CD8-positive, alpha-beta memory T cell (primary cell): ENCODE measurements at regions not wholly inside any gene's neighbourhood (a gene's known extent, or its start where the extent isn't known, plus 50 kb on each side); places are given as distances from the start of the nearest gene placed in this dataset.
A peak's percentile ranks its signal among the peaks of the same experiment; 100 is the strongest.

Source experiments
- CTCF ChIA-PET: fragments of 350-600 bp; sonication (Branson Sonifier 250); formaldehyde crosslinking; loops from one replicate; lab custom pipeline; 2021; ENCODE audit warnings: antibody characterized with exemption; lab: Charles Lee
- POLR2A ChIA-PET: fragments of 350-600 bp; sonication (Branson Sonifier 250); formaldehyde crosslinking; loops from one replicate; lab custom pipeline; 2021; ENCODE audit warnings: antibody characterized with exemption; lab: Charles Lee
- DNase-seq, 5 donors: peaks; one replicate each; pipeline versions ENCODE4 v3.0.0 to v3.0.0-alpha.2; 2020 to 2022; ENCODE audit warnings: mixed read lengths in 1 of 5
- H3K27ac ChIP-seq: one replicate; pipeline ENCODE4 v1.7.0; 2013; ENCODE audit warnings: low read depth, mild to moderate bottlenecking, low read length, moderate library complexity
- H3K27me3 ChIP-seq: 2 replicates; pipeline ENCODE4 v1.7.0; 2013; ENCODE audit warnings: low read length, mild to moderate bottlenecking; ENCODE audit not compliant: insufficient read depth, poor library complexity, severe bottlenecking
- H3K36me3 ChIP-seq: 2 replicates; pipeline ENCODE4 v1.7.0; 2013; ENCODE audit warnings: mild to moderate bottlenecking, low read length, moderate library complexity; ENCODE audit not compliant: insufficient read depth
- H3K4me1 ChIP-seq: 2 replicates; pipeline ENCODE4 v1.7.0; 2013; ENCODE audit warnings: mild to moderate bottlenecking, low read length, moderate library complexity; ENCODE audit not compliant: insufficient read depth
- H3K4me3 ChIP-seq: 2 replicates; pipeline ENCODE4 v1.7.0; 2013; ENCODE audit warnings: mild to moderate bottlenecking, low read length
- H3K9me3 ChIP-seq: 2 replicates; pipeline ENCODE4 v1.7.0; 2013; ENCODE audit warnings: mild to moderate bottlenecking, low read length
- H3K27ac Mint-ChIP-seq, 8 donors: one replicate each; pipeline ENCODE4 v1.8.0; 2020 to 2021; ENCODE audit warnings: mixed read lengths in 8 of 8, mild to moderate bottlenecking in 6 of 8, inconsistent platforms in 3 of 8, moderate library complexity in 3 of 8
- H3K27me3 Mint-ChIP-seq, 2 donors: one replicate each; pipeline ENCODE4 v1.8.0; 2020 to 2021; ENCODE audit warnings: mixed read lengths in 2 of 2, mild to moderate bottlenecking in 1 of 2, moderate library complexity in 1 of 2
- H3K36me3 Mint-ChIP-seq, 3 donors: one replicate each; pipeline ENCODE4 v1.8.0; 2020 to 2021; ENCODE audit warnings: mixed read lengths in 3 of 3, inconsistent platforms in 1 of 3, mild to moderate bottlenecking in 1 of 3
- H3K4me1 Mint-ChIP-seq, 3 donors: one replicate each; pipeline ENCODE4 v1.8.0; 2020 to 2021; ENCODE audit warnings: mixed read lengths in 3 of 3, inconsistent platforms in 1 of 3, mild to moderate bottlenecking in 1 of 3
- H3K4me3 Mint-ChIP-seq, 7 donors: one replicate each; pipeline ENCODE4 v1.8.0; 2020 to 2021; ENCODE audit warnings: mixed read lengths in 7 of 7, mild to moderate bottlenecking in 6 of 7, moderate library complexity in 4 of 7, inconsistent platforms in 2 of 7
- H3K9me3 Mint-ChIP-seq, 5 donors: one replicate each; pipeline ENCODE4 v1.8.0; 2020 to 2022; ENCODE audit warnings: mixed read lengths in 5 of 5, mild to moderate bottlenecking in 3 of 5, moderate library complexity in 2 of 5, inconsistent platforms in 1 of 5

DNA sequence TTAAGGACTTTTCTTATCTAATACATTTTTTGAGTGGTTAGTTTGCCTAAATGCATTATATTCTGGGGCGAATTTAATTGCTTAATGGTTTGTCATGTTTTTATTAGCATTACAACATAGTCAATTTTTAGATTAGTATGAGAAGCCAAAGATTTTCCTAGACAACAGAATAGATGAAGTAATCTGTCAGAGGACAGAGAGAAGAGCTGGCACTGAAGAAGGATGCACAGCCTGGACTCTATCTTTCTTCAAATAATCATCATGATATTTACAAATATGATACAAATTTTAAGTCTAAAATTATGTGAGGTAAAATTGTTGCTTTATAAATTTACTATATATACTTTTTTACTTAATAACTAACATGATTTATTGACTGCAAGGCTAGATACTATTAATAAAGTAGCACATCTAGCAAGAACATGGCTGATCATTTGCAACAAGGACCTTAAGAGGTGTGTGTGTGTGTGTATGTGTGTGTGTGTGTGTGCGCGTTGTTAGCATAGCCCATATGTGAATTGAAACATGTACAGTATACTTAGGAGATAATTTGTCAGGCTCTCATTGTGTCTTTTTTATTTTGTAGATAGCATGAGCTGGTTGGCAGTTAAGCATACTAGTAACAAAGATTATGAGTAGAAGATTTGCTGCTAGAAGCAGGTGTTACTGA is 752.2 kb downstream of the DCDC2C start:
- POLR2A ChIA-PET, result no interaction called here
- Mint-ChIP-seq H3K9me3 (peaks cover 3 to 38% (median 11%) of the 10 kb centered on the region in 5 donors), H3K36me3 (no peaks in the 10 kb centered on the region), H3K4me3 (no peak overlapping the region), H3K27me3 (no peaks in the 10 kb centered on the region), H3K4me1 (no peaks in the 10 kb centered on the region), H3K27ac (peak overlapping the region in 1 of 8 donors; percentile 60)
- no peaks in the 10 kb centered on the region for H3K36me3 ChIP-seq
- no peak for DNase-seq
- no peaks in the 10 kb centered on the region for H3K4me1 ChIP-seq
- H3K27me3 ChIP-seq, result no peaks in the 10 kb centered on the region
- no peak overlapping the region for H3K4me3 ChIP-seq
- H3K27ac ChIP-seq, result no peak overlapping the region
- no peaks in the 10 kb centered on the region for H3K9me3 ChIP-seq
- CTCF ChIA-PET, result no interaction called here

DNA sequence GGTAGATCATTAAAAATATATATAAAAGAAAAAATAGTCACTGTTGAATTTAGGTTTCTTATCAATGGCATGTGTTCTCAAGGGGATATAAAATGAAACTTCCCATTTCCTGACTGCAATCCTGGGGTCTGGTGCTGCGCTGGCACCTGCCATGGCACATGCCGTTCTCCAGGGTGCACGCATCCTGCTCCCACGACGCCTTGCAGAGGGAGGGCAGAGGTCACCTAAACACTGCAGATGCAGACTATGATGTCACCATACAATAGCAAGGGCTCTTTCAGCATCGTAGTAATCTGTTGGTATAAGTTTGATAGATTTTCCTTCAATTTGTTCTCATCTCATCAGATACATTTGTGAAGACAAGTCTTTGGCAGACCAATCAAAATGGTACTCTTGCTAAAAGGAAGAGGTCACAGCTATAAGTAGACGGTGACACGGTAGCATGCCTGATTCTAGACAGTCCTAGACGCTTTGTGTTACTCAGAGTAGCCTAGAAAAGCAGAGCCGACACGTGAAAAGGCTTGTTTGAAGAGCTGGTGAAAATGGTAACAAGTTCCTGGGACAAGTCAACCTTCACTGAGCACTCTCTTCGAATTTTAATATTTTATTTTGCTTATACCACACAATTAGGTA is 761.4 kb downstream of the DCDC2C start:
- Mint-ChIP-seq H3K4me3 (no peak overlapping the region), H3K9me3 (peaks cover 3 to 17% (median 10%) of the 10 kb centered on the region in 5 donors), H3K27ac (no peak overlapping the region), H3K36me3 (no peaks in the 10 kb centered on the region), H3K4me1 (no peaks in the 10 kb centered on the region), H3K27me3 (peaks cover 0 to 2% of the 10 kb centered on the region in 2 donors)
- no peak for DNase-seq
- Histone ChIP-seq H3K4me1 (no peaks in the 10 kb centered on the region), H3K36me3 (no peaks in the 10 kb centered on the region), H3K4me3 (no peak overlapping the region), H3K27ac (no peak overlapping the region), H3K27me3 (no peaks in the 10 kb centered on the region), H3K9me3 (no peaks in the 10 kb centered on the region)
- POLR2A ChIA-PET, result no interaction called here
- CTCF ChIA-PET, result no interaction called here

DNA sequence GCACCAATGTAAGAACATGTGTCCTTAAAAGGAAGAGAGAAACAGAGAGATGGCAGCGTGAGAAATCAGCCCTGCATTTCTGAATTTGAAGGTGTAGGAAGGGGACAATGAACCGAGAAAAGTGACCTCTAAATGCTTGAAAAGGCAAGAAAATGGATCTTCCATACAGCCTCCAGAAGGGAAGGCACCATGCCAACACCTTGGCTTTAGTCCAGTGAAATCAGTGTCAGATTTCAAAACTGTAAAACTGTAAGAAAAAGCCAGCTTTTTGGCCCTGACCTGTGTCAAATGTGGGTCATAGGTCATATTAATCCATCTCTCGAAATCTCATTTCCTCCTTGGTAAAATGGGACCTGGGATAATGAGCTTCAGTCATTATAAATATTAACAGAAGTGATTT is 762.3 kb downstream of the DCDC2C start:
- Mint-ChIP-seq H3K36me3 (no peaks in the 10 kb centered on the region), H3K9me3 (peaks cover 3 to 17% (median 11%) of the 10 kb centered on the region in 5 donors), H3K27me3 (peaks cover 0 to 2% of the 10 kb centered on the region in 2 donors), H3K4me1 (no peaks in the 10 kb centered on the region), H3K27ac (no peak overlapping the region), H3K4me3 (no peak overlapping the region)
- H3K9me3 ChIP-seq, result no peaks in the 10 kb centered on the region
- H3K36me3 ChIP-seq, result no peaks in the 10 kb centered on the region
- no peak overlapping the region for H3K4me3 ChIP-seq
- no peak for DNase-seq
- CTCF ChIA-PET, result no interaction called here
- no peaks in the 10 kb centered on the region for H3K27me3 ChIP-seq
- POLR2A ChIA-PET, result no interaction called here
- no peak overlapping the region for H3K27ac ChIP-seq
- H3K4me1 ChIP-seq, result no peaks in the 10 kb centered on the region

DNA sequence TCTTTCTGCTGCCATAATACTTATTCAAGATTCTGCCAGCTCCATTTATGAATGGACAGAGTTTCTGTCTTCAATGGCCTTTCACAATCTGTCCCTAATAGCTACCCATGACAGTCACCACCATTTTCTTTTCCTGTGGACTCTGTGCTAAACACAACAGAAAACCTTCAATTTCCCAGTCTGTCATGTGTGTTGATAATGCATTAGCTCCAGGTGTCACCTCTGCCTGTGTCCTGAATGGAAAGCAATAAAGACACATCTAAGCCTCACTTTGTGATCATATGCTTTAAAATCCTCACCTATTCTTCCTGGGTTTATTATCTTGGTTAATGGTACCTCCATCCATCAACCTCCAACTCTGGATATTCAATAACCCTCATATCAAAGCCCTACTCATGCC is 772.2 kb downstream of the DCDC2C start:
- no peak for DNase-seq
- H3K27ac Mint-ChIP-seq, result no peak overlapping the region
- CTCF ChIA-PET, result no interaction called here

DNA sequence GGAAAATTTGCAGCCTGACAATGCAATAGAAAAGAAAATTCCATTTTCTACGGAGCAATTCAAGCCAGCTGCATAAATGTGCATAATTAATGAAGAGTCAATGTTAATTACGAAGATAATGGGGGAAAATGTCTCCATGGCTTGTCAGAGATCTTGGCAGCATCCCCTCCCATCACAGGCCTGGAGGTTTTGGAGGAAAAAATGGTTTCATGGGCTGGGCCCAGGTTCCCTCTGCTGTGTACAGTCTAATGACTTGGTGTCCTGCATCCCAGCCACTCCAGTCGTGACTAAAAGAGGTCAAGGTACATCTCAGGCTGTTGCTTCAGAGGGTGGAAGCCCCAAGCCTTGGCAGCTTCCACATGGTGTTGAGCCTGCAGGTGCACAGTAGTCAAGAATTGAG is 779.7 kb downstream of the DCDC2C start:
- CTCF ChIA-PET, result no interaction called here
- no peaks in the 10 kb centered on the region for H3K27me3 ChIP-seq
- Mint-ChIP-seq H3K9me3 (peaks cover 4 to 27% (median 14%) of the 10 kb centered on the region in 5 donors), H3K27ac (no peak overlapping the region), H3K27me3 (no peaks in the 10 kb centered on the region), H3K36me3 (no peaks in the 10 kb centered on the region), H3K4me3 (no peak overlapping the region), H3K4me1 (no peaks in the 10 kb centered on the region)
- no peaks in the 10 kb centered on the region for H3K4me1 ChIP-seq
- H3K27ac ChIP-seq, result no peak overlapping the region
- H3K36me3 ChIP-seq, result no peaks in the 10 kb centered on the region
- DNase-seq, result no peak
- POLR2A ChIA-PET, result no interaction called here
- no peaks in the 10 kb centered on the region for H3K9me3 ChIP-seq
- no peak overlapping the region for H3K4me3 ChIP-seq

More for the DNA sequence above, 772.2 kb downstream of the DCDC2C start:
- H3K9me3 Mint-ChIP-seq, result peaks cover 4 to 20% (median 8%) of the 10 kb centered on the region in 5 donors
- Histone ChIP-seq H3K4me3 (no peak overlapping the region), H3K27ac (no peak overlapping the region), H3K36me3 (no peaks in the 10 kb centered on the region), H3K27me3 (no peaks in the 10 kb centered on the region), H3K4me1 (no peaks in the 10 kb centered on the region), H3K9me3 (no peaks in the 10 kb centered on the region)
- no peaks in the 10 kb centered on the region for H3K36me3 Mint-ChIP-seq
- no peak overlapping the region for H3K4me3 Mint-ChIP-seq
- H3K27me3 Mint-ChIP-seq, result no peaks in the 10 kb centered on the region
- POLR2A ChIA-PET, result no interaction called here
- H3K4me1 Mint-ChIP-seq, result no peaks in the 10 kb centered on the region

DNA sequence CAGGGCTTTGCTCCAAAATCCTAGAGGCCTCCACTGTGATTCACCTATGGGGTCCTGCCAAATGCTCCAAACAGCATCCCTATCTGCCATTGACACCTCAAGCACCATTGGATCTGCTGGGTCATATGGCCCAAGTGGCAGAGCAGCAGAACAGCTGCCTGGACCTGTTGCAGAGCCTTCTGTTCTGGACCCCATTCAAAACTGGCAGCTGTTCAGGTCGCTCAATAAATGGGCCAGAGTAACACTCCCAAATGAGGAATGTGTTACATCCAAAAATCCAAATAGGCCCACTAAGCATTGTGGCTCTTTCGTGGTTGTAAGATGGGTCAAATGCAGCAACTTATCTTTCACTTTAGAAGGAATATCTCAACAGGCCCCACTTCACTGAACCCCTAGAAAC is 783.6 kb downstream of the DCDC2C start:
- Mint-ChIP-seq H3K4me3 (no peak overlapping the region), H3K9me3 (peaks cover 6 to 32% (median 13%) of the 10 kb centered on the region in 5 donors), H3K4me1 (no peaks in the 10 kb centered on the region), H3K27me3 (no peaks in the 10 kb centered on the region), H3K36me3 (no peaks in the 10 kb centered on the region), H3K27ac (no peak overlapping the region)
- Histone ChIP-seq H3K4me3 (no peak overlapping the region), H3K27ac (no peak overlapping the region), H3K9me3 (no peaks in the 10 kb centered on the region), H3K4me1 (no peaks in the 10 kb centered on the region), H3K36me3 (no peaks in the 10 kb centered on the region), H3K27me3 (no peaks in the 10 kb centered on the region)
- POLR2A ChIA-PET, result no interaction called here
- CTCF ChIA-PET, result no interaction called here
- DNase-seq, result no peak

DNA sequence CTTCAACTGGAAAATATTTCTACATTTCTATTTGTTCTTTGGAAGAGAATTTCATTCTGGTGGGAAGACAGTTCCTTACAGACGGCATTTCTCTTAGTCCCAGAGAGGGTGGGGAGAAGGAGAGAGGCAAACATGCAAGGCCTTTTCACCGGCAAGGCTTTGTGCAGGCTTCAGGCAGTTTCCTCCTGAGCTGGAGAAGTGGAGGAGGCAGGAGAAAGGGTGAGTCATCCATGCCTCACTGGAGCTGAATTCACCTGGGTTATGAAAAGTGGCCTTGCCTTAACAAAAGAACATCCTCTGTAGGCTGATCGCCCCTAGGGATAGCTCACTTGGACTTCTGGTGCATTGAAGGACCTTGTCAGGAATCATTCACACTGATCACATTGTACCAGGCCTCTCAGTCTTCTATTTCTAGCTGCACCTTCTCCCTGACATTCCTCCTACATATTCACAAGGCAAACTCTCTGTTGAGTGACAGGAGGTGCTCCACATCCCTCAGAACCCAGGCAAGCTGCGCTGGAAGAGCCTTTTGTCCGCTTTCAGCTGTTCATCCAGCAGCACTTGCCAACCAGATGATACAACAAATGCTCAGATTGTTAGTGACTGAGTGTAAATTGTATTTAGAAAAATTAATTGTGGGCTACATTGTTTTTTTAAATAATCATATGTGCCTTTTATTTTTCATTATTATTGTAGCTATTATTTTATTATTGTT is 796.1 kb downstream of the DCDC2C start:
- H3K9me3 Mint-ChIP-seq, result peaks cover 0 to 11% (median 5%) of the 10 kb centered on the region in 5 donors
- Histone ChIP-seq H3K27me3 (no peaks in the 10 kb centered on the region), H3K9me3 (no peaks in the 10 kb centered on the region), H3K36me3 (no peaks in the 10 kb centered on the region), H3K27ac (no peak overlapping the region), H3K4me1 (no peaks in the 10 kb centered on the region), H3K4me3 (no peak overlapping the region)
- ChIA-PET CTCF (no interaction called here), POLR2A (no interaction called here)
- no peaks in the 10 kb centered on the region for H3K4me1 Mint-ChIP-seq
- no peak overlapping the region for H3K4me3 Mint-ChIP-seq
- H3K27ac Mint-ChIP-seq, result no peak overlapping the region
- no peak for DNase-seq
- H3K27me3 Mint-ChIP-seq, result no peaks in the 10 kb centered on the region
- no peaks in the 10 kb centered on the region for H3K36me3 Mint-ChIP-seq

DNA sequence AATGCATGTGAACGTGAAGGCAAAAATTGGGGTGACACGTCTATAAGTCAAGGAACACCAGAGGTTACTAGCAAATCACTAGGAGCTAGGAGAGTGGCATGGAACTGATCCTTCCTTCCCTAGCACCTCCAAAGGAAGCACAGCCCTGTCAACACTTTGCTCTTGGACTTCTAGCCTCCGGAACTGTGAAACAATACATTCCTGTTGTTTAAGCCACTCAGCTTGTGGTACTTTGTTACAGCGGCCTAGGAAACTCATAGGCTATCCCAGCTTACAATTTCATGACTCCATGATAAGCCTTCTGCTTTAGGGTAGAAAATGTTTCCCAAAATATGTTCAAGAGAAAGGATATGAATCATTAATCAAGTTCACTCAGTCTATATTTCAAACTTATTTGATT is 798.1 kb downstream of the DCDC2C start:
- DNase-seq, result no peak
- H3K27ac ChIP-seq, result no peak overlapping the region
- POLR2A ChIA-PET, result no interaction called here

More for the DNA sequence above, 798.1 kb downstream of the DCDC2C start:
- no peaks in the 10 kb centered on the region for H3K36me3 Mint-ChIP-seq
- peaks cover 3 to 13% (median 7%) of the 10 kb centered on the region in 5 donors for H3K9me3 Mint-ChIP-seq
- Histone ChIP-seq H3K36me3 (no peaks in the 10 kb centered on the region), H3K9me3 (no peaks in the 10 kb centered on the region), H3K4me3 (no peak overlapping the region), H3K27me3 (no peaks in the 10 kb centered on the region), H3K4me1 (no peaks in the 10 kb centered on the region)
- no peaks in the 10 kb centered on the region for H3K27me3 Mint-ChIP-seq
- CTCF ChIA-PET, result no interaction called here
- no peak overlapping the region for H3K27ac Mint-ChIP-seq
- H3K4me1 Mint-ChIP-seq, result no peaks in the 10 kb centered on the region
- no peak overlapping the region for H3K4me3 Mint-ChIP-seq
